GM18907 (cell line): ENCODE measurements at regions not wholly inside any gene's neighbourhood (a gene's known extent, or its start where the extent isn't known, plus 50 kb on each side); places are given as distances from the start of the nearest gene placed in this dataset.
"Not testable (repeated sequence)": the region's sequence is repeated elsewhere in the genome, so short reads cannot be mapped to it uniquely, and the experiment has no call there.

Experiments used
- ATAC-seq: cut with Tn5 transposase; IDR thresholded peaks from one replicate; pipeline ENCODE4 v1.9.1; 2021; ENCODE audit warnings: mild to moderate bottlenecking, moderate library complexity; ENCODE audit not compliant: unreplicated experiment

GRCh38 chr2:102871707-102872106, 109.9 kb downstream of the TMEM182 start:
- no peak for ATAC-seq

DNA sequence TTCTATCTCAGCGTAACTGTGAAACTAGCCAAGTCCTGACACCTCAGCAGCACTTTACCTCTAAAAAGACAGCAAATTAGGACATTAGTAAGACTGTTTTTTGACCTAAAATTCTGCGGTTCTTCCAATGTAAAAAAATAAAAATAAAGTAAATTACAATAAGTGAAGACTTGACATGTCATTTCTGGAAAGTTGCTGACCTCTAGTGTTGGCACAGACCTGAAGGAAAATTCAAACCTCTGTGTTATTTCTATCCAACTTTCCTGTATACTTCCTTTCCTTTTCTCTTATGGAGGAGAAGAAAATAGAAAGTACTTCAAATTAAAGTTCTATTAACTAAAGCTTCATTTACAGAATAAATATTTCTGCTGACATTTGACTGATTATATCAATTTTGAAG, 110.6 kb downstream of the TMEM182 start:
- no peak for ATAC-seq

- not testable (repeated sequence) for ATAC-seq
Measured at GRCh38 chr2:102879513-102879912, 117.7 kb downstream of the TMEM182 start.

GRCh38 chr2:102880731-102881130, 118.9 kb downstream of the TMEM182 start:
- no peak for ATAC-seq

DNA sequence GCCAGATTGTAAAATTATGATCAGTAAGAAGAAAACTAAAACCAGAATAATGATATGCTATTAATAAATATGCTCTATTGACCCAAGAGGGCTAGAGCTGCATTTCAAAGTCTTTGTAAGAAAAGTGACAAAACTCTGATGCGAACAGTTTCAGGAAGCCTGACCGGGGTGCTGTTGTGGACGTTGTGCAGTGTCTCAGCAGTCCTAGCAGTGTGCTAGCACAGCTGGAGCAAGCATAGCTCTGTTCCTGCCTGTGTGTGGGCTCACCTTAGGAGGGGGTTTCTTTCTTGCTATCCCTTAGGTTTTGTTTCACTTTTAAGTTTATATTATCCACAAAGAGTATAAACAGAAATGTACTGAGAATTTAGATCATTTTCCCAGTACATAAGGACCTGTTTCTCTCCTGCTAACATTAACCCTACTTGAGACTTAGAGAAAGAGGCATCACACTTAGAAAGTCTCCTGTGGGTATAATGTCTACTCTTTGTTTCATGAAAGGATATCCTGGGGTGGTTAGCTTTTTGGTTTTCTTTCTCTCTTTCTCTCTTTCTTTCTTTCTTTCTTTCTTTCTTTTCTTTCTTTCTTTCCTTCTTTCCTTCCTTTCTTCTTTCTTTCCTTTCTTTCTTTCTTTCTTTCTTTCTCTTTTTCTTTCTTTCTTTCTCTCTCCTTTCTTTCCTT, 124.5 kb downstream of the TMEM182 start:
- ATAC-seq, result no peak

DNA sequence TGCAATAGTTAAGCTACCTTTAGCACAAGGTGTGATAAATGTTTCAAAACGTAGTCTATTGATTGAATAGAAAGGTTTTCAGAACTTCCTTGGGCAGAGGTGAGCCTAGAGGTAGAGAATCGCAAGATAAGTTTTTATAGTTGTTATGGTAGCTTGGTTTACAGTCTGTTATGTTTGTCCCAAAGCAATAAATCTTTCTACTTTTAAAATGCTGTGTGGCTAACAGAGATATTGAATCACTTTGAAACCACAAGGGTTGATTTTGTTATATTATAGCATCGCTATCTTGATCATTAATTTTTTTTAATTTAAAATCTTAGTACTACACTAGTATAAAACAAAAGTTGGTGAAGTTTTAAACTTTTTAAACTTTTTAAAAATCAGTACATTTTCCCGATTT, 126.7 kb downstream of the TMEM182 start:
- no peak for ATAC-seq

DNA sequence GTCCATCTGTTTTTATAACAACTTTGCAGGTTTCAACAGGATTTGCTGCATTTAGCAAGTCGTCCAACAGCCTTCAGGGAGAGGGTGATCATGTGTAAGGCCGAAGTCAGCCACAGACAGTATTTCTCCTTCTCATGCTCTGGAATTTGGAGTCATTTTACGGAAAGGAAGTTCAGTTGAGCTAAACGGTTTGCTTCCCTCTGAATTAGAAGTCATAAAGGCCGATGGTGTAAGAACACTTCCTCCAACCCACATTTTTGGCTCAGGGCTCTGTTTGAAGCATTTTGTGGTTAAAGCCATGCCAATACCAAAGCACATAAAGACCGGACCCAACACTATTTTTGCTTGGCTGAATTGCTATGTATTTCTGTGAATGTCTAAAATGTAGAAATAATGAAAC, 129.5 kb downstream of the TMEM182 start:
- ATAC-seq, result no peak

GRCh38 chr2:102892698-102893310, 131.0 kb downstream of the TMEM182 start:
- ATAC-seq, result no peak

GRCh38 chr2:102893870-102894269, 132.0 kb downstream of the TMEM182 start:
- no peak for ATAC-seq

DNA sequence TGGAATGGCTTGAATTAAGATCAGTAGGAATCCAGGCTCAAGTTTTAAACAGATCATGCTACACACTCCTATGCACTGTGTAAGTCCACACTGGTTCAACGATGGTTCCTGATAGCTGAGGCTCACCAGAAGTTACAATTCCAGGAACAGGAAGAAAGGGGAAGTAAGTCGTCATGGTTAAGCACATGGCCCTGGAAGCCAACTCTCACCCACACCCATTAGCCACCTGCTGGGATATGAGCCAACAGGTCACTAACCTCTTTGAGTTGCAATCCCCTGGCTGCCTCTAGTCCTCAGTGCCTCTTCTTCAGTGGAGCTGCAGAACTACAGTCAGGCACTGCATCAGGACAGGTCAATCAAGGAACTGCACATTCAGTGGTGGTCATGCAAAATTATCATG, 133.5 kb downstream of the TMEM182 start:
- ATAC-seq, result no peak

- not testable (repeated sequence) for ATAC-seq
Measured at GRCh38 chr2:102909240-102909639, 147.4 kb downstream of the TMEM182 start.

DNA sequence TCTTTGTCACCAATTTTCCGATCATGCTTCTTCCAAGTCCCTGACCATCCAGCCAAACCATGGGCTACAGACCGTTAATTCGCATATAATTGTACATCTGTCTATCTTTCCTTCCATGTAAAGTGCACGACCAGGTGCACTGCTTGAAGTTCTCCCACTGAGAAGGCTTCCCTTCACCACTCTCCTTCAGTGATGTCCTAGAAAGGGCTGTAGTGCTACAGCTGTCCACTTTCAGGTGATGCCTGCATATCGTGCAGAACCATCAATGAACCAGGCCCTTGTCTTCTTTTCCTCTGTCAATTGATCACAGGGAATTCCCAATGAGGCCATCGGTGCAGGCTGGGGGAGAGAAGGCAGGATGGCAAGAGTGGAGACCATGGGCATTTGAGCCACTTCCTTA, 148.9 kb downstream of the TMEM182 start:
- no peak for ATAC-seq

GRCh38 chr2:102915128-102915527, 153.3 kb downstream of the TMEM182 start:
- no peak for ATAC-seq

DNA sequence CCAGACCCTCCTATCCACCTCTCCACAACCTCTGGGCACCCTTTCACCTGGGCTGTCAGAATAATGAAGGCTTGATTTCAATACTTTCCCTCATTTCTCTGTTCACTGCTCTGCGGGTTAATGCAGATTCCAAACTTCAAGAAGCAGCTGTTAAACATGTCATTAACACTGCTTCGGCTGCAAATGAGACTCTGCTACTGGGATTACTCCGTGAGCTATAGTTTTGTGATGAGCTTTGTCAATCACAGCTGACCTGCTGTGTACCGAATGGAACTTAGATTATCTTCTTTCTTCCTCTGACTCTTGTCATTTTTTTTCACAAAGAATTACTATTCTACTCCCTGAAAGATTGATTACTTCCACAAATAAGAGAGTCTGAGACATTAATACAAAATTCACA, 160.5 kb downstream of the TMEM182 start:
- no peak for ATAC-seq

DNA sequence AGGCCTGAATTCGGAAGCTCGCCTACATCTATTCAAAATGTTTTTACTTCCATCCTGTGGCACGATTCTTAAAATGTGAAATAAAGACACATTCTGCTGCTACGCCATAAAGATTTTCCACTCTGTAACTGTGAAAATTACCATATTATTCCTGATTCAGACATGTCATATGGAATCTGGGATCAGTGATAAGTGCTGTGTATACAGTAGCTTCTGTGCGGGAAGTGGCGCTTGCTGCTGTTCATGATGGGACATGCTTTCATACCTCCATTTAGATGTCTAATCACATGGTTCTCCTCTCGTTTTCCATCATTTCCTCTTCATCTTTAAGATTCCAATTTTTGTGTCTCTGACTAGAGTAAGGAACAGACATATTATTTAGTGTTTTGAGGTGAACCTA, 163.2 kb downstream of the TMEM182 start:
- ATAC-seq, result no peak

GRCh38 chr2:102927854-102928267, 166.0 kb downstream of the TMEM182 start:
- ATAC-seq, result no peak

DNA sequence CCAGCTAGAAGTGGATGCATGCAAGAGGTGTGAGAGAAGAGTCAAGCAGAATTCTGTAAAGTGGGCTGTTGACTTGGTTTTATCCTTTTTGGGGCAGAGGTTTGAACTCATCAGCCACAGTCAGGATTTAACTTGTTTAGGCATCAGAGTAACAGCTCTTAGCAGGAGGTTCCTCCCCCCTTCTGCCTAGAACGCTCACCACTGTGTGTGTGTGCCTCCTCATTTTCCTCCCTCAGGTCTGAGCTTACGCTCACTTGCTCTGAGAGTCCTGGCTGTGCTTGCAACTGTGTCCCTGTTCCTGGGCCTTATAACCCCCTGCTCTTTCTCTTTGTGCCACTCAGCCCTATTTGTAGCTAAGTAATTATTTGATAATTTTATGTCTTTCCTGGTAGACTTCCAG, 167.9 kb downstream of the TMEM182 start:
- ATAC-seq, result no peak

GRCh38 chr2:102932501-102932900, 170.7 kb downstream of the TMEM182 start:
- no peak for ATAC-seq

DNA sequence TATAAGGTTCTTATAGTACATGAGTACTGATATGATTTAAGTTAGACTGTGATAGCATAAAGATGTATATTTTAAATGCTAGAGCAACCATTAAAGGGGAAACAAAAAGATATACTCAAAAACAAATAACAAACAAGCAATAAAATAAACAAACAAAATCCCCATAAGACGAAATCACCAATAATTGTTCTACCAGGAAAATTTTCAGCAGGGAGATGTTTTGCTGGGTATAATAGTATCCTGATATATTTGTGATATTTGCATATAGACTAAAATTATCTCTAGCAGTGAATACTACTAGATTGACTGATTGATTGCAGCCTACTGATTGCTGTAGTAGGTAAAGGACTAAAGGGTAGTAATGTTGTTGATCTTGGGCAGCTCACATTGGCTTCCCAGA, 177.4 kb downstream of the TMEM182 start:
- ATAC-seq, result no peak

DNA sequence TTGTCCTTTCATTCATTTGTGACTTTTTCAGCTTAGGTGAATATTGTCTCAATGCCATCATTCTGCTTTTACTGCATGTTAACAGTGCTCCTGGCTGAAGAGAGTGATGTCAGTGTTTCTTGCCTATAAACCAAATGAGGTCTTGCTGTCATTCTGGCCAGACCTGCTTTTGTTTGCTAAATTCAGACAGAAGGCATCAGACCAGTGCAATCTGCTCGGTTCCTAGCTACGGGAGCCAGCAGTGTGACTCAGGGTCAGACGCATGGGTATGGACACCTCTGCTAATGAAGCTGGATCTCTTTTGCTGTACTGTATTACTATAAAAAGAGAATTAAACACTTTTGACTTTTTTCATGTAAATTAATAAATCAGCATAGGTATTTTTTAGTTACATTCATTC, 178.9 kb downstream of the TMEM182 start:
- ATAC-seq, result no peak

DNA sequence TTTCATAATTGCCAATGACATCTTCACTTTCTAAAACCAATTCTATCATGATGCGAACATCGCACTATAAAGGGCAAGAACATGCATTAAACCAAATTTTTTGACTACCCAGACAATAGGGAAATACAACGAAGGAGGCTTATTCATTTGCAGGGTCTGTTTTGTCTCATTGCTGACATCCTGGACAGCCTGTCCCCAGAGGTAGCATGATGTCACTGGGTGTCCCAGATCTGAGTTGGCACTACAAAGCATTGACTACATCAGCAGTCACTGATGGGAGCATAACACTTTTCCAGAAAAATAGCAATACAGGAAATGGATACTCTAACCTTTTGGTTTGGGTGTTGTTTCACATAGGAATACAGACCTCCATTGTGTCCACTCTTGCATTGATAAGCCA, 180.3 kb downstream of the TMEM182 start:
- ATAC-seq, result no peak

DNA sequence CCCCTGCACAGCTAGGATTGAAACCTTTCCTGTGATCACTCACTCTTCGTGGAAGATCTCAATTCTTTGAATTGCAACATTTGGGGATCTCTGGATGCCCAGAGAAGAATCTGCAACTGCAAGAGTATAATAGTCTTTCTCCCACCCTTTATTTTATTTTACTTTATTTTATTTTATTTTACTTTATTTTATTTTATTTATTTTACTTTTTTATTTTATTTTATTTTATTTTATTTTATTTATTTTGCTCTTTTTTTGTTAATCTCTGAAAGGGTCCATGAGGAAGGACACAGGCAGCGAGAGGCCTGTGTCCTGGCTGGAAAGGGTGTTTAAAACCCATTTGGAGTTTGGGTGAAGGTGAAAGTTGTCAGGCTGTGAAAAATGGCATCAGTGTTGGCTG, 181.4 kb downstream of the TMEM182 start:
- no peak for ATAC-seq
